ENCODE measurements at regions not wholly inside any gene's neighbourhood (a gene's known extent, or its start where the extent isn't known, plus 50 kb on each side); places are given as distances from the start of the nearest gene placed in this dataset.

- TF ChIP-seq REST (IDR thresholded peaks at IDR 0.05; ENCODE audit: insufficient read depth in 1 of 2, low read depth in 2 of 2, low read length in 1 of 2) (no peak), TCF7L2 (IDR thresholded peaks at IDR 0.05; ENCODE audit: low read depth, low read length) (no peak), POLR2AphosphoS5 (IDR thresholded peaks at IDR 0.05; ENCODE audit: low read depth, low read length) (no peak), SIN3A (IDR thresholded peaks at IDR 0.05; ENCODE audit: borderline replicate concordance, insufficient read depth, low read depth, low read length) (no peak), CTCF (IDR thresholded peaks at IDR 0.05) (no peak)
- CTCF ChIA-PET: no interaction called here
- no peaks in the 10 kb centered on the region for H3K27me3 ChIP-seq (ENCODE audit: control insufficient read depth, insufficient read depth, low read length)
- no peaks in the 10 kb centered on the region for H3K9me3 ChIP-seq (ENCODE audit: control insufficient read depth, insufficient read depth, low read depth, low read length)
- intact Hi-C loops (cut with micrococcal nuclease; ENCODE audit: unreplicated experiment) (no loop called here), in situ Hi-C loops (cut with HindIII; ENCODE audit: low pct_unique_long_range_greater_than_20kb, low sequenced_read_pairs) (no loop called here)
- no peak overlapping the region for H3K4me3 ChIP-seq (ENCODE audit: low read depth in 2 of 2, low read length in 2 of 2)
- ATAC-seq (no peak), DNase-seq (ENCODE audit: low read depth, low spot score) (no peak)
- POLR2A ChIA-PET: no interaction called here
- H3K4me1 ChIP-seq (ENCODE audit: control insufficient read depth, insufficient read depth, low read length): no peaks in the 10 kb centered on the region
- no TSS peak for BruUV-seq (replicated peaks)
- no peak overlapping the region for H3K27ac ChIP-seq (ENCODE audit: low read length)
- H3K36me3 ChIP-seq (ENCODE audit: control insufficient read depth, insufficient read depth, low read length): no peaks in the 10 kb centered on the region
Measured at GRCh38 chr20:60804240-60804917, 447.7 kb upstream of the CDH4 start.

DNA sequence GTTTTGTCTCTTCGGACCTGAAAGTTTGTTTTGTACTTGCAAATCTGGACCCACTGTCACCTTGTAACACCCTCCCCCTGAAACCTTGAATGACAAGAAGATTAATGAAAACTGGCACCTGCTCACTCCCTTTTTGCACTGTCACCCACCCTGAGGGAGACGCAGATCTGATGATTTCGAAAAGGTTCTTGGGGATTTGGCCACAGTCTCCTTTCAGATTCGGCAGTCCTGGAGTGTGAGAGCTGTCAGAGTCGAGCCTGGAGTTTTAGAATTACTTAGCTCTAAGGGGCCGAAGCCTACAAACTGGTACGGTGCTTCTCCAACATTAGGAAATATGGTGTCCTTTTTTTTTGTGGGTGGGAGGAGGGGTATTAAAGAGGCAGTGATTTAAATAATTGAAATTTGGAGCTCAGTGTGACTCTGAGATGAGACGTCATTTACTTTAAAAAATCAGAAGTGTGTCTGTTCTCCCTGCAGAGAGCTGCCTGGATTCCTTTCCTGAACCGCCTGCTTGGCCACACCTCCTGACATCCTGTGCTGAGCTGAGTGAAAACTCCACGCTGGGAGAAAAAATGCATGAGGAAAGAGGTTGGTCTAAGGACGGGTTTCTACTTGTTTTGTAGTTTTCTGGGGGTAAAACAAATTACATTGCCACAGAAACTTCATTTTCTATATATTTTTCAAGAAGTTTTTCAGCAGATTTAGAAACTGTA, 447.0 kb upstream of the CDH4 start:
- H3K36me3 ChIP-seq (ENCODE audit: control insufficient read depth, insufficient read depth, low read length): no peaks in the 10 kb centered on the region
- H3K27me3 ChIP-seq (ENCODE audit: control insufficient read depth, insufficient read depth, low read length): no peaks in the 10 kb centered on the region
- no peak overlapping the region for H3K27ac ChIP-seq (ENCODE audit: low read length)
- TF ChIP-seq TCF7L2 (IDR thresholded peaks at IDR 0.05; ENCODE audit: low read depth, low read length) (no peak), CTCF (IDR thresholded peaks at IDR 0.05) (no peak), REST (IDR thresholded peaks at IDR 0.05; ENCODE audit: insufficient read depth in 1 of 2, low read depth in 2 of 2, low read length in 1 of 2) (no peak), SIN3A (IDR thresholded peaks at IDR 0.05; ENCODE audit: borderline replicate concordance, insufficient read depth, low read depth, low read length) (no peak), POLR2AphosphoS5 (IDR thresholded peaks at IDR 0.05; ENCODE audit: low read depth, low read length) (no peak)
- ATAC-seq (no peak), DNase-seq (ENCODE audit: low read depth, low spot score) (no peak)
- no TSS peak for BruUV-seq (replicated peaks)
- no peaks in the 10 kb centered on the region for H3K9me3 ChIP-seq (ENCODE audit: control insufficient read depth, insufficient read depth, low read depth, low read length)
- no peak overlapping the region for H3K4me3 ChIP-seq (ENCODE audit: low read depth in 2 of 2, low read length in 2 of 2)
- CTCF ChIA-PET: no interaction called here
- POLR2A ChIA-PET: no interaction called here
- H3K4me1 ChIP-seq (ENCODE audit: control insufficient read depth, insufficient read depth, low read length): no peaks in the 10 kb centered on the region
- in situ Hi-C loops (cut with HindIII; ENCODE audit: low pct_unique_long_range_greater_than_20kb, low sequenced_read_pairs) (no loop called here), intact Hi-C loops (cut with micrococcal nuclease; ENCODE audit: unreplicated experiment) (no loop called here)

Measured in Panc1 (cell line).